Activated B cell treated with CpG ODN at 0.5 μM for 24 hours (primary cell): ENCODE measurements at regions not wholly inside any gene's neighbourhood (a gene's known extent, or its start where the extent isn't known, plus 50 kb on each side); places are given as distances from the start of the nearest gene placed in this dataset.
"Not testable (repeated sequence)": the region's sequence is repeated elsewhere in the genome, so short reads cannot be mapped to it uniquely, and the experiment has no call there.

Source experiments
- ATAC-seq: fragments of 200-7000 bp; cut with Tn5 transposase; one replicate; pipeline ENCODE4 v1.10.0; 2021; ENCODE audit warnings: low read depth, mild to moderate bottlenecking, moderate library complexity
- CTCF ChIA-PET: fragments of 350-600 bp; sonication (Branson Sonifier 250); formaldehyde crosslinking; loops from one replicate; lab custom pipeline; 2021; ENCODE audit warnings: antibody characterized with exemption; lab: Charles Lee
- POLR2A ChIA-PET: fragments of 350-600 bp; sonication (Branson Sonifier 250); formaldehyde crosslinking; loops from one replicate; lab custom pipeline; 2021; ENCODE audit warnings: antibody characterized with exemption; lab: Charles Lee
- DNase-seq: peaks from one replicate; pipeline ENCODE4 v3.0.0; 2022
- H3K27ac Mint-ChIP-seq: one replicate; pipeline ENCODE4 v1.8.0; 2020; ENCODE audit warnings: mixed read lengths
- H3K27me3 Mint-ChIP-seq: one replicate; pipeline ENCODE4 v1.8.0; 2021; ENCODE audit warnings: mixed read lengths
- H3K36me3 Mint-ChIP-seq: one replicate; pipeline ENCODE4 v1.8.0; 2021; ENCODE audit warnings: low read depth, mixed read lengths
- H3K4me1 Mint-ChIP-seq: one replicate; pipeline ENCODE4 v1.8.0; 2021; ENCODE audit warnings: mixed read lengths
- H3K4me3 Mint-ChIP-seq: one replicate; pipeline ENCODE4 v1.8.0; 2020; ENCODE audit warnings: mild to moderate bottlenecking, mixed read lengths
- H3K9me3 Mint-ChIP-seq: one replicate; pipeline ENCODE4 v1.8.0; 2020; ENCODE audit warnings: mixed read lengths
- CTCF ChIP-seq: fragments of 200-600 bp; IDR thresholded peaks from one replicate; pipeline ENCODE4 v1.8.0; 2022; ENCODE audit warnings: antibody characterized with exemption, mild to moderate bottlenecking
- intact Hi-C: fragments of 100-400 bp; cut with micrococcal nuclease; formaldehyde crosslinking; loops from one replicate; pipeline ENCODE4 v1.15.1; 2024

GRCh38 chr1:41308520-41308919 is 52.7 kb upstream of the FOXO6 start:
- H3K36me3 Mint-ChIP-seq, ATAC-seq, intact Hi-C loops, H3K4me1 Mint-ChIP-seq, H3K27ac Mint-ChIP-seq, DNase-seq, CTCF ChIA-PET, H3K27me3 Mint-ChIP-seq, H3K4me3 Mint-ChIP-seq, POLR2A ChIA-PET: not testable (repeated sequence)
- peaks cover 11% of the 10 kb centered on the region for H3K9me3 Mint-ChIP-seq

- Mint-ChIP-seq H3K9me3 (peaks cover 11% of the 10 kb centered on the region), H3K36me3 (no peaks in the 10 kb centered on the region), H3K4me3 (no peak overlapping the region), H3K27ac (no peak overlapping the region), H3K27me3 (no peaks in the 10 kb centered on the region), H3K4me1 (peaks cover 2% of the 10 kb centered on the region)
- POLR2A ChIA-PET: no interaction called here
- TF ChIP-seq CTCF: no peak
- intact Hi-C loops: no loop called here
- CTCF ChIA-PET: no interaction called here
- no peak for ATAC-seq
- no peak for DNase-seq
Measured at GRCh38 chr1:41305576-41306363, 55.5 kb upstream of the FOXO6 start.

- H3K4me1 Mint-ChIP-seq: no peaks in the 10 kb centered on the region
- H3K9me3 Mint-ChIP-seq: no peaks in the 10 kb centered on the region
- H3K27me3 Mint-ChIP-seq: peaks cover 3% of the 10 kb centered on the region
- TF ChIP-seq CTCF: no peak
- ATAC-seq: no peak
- no peak overlapping the region for H3K27ac Mint-ChIP-seq
- H3K36me3 Mint-ChIP-seq: no peaks in the 10 kb centered on the region
- CTCF ChIA-PET: no interaction called here
- no peak overlapping the region for H3K4me3 Mint-ChIP-seq
- no peak for DNase-seq
- intact Hi-C loops: no loop called here
- POLR2A ChIA-PET: no interaction called here
Measured at GRCh38 chr1:41296506-41296905, 54.4 kb upstream of the SCMH1 start.

- ChIA-PET CTCF (interaction anchor here (0.6 kb wide), 1 partner anchor 51 kb away, joined by 3 read pairs; no protein-coding TSS in a partner anchor), POLR2A (no interaction called here)
- Mint-ChIP-seq H3K4me1 (no peaks in the 10 kb centered on the region), H3K36me3 (no peaks in the 10 kb centered on the region), H3K9me3 (no peaks in the 10 kb centered on the region), H3K27me3 (peaks cover 12% of the 10 kb centered on the region), H3K27ac (no peak overlapping the region), H3K4me3 (no peak overlapping the region)
- intact Hi-C loops: no loop called here
- TF ChIP-seq CTCF: no peak
- ATAC-seq: no peak
- DNase-seq: no peak
Measured at GRCh38 chr1:41294216-41294615, 52.1 kb upstream of the SCMH1 start.

- intact Hi-C loops: no loop called here
- no peak for TF ChIP-seq CTCF
- ChIA-PET POLR2A (no interaction called here), CTCF (no interaction called here)
- Mint-ChIP-seq H3K4me3 (no peak overlapping the region), H3K36me3 (no peaks in the 10 kb centered on the region), H3K27me3 (peaks cover 13% of the 10 kb centered on the region), H3K27ac (no peak overlapping the region), H3K4me1 (no peaks in the 10 kb centered on the region), H3K9me3 (no peaks in the 10 kb centered on the region)
- DNase-seq (no peak), ATAC-seq (no peak)
Measured at GRCh38 chr1:41293779-41294178, 51.7 kb upstream of the SCMH1 start.
